ENCODE measurements at regions not wholly inside any gene's neighbourhood (a gene's known extent, or its start where the extent isn't known, plus 50 kb on each side); places are given as distances from the start of the nearest gene placed in this dataset.

DNA sequence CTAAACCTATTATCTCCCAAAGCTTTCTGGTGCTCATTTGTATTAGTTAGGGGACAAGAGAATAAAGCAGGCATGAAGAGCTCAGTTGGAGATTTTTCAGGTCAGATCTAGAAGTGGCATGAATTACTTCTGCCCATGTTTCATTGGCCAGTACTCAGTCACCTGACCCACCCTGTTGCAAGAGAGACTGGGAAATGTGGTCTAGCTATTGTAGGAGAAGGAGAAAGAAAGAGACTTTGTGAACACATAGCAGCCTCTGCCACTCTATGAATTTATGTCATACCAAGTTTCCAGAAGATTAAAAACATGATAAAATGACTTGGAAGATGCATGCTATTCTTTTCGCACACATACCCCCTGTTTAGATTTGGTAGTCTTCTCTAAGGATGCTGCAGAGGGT is 302.3 kb upstream of the RUNX1 start:
- POLR2A ChIA-PET = no interaction called here
- Histone ChIP-seq H3K27ac (ENCODE audit: low read depth in 2 of 2, low read length in 1 of 2) (no peak overlapping the region), H3K27me3 (ENCODE audit: insufficient read depth) (no peaks in the 10 kb centered on the region), H3K9me3 (no peaks in the 10 kb centered on the region), H3K4me2 (no peak overlapping the region), H3K79me2 (ENCODE audit: insufficient read depth) (no peaks in the 10 kb centered on the region), H3K36me3 (replicated peaks in 1 of 2; ENCODE audit: control insufficient read depth in 1 of 2, insufficient read depth in 2 of 2, low read length in 1 of 2) (no peaks in the 10 kb centered on the region), H3K4me1 (ENCODE audit: control insufficient read depth in 1 of 2, insufficient read depth in 2 of 2, low read depth in 1 of 2, low read length in 1 of 2) (no peaks in the 10 kb centered on the region), H3K4me3 (ENCODE audit: low read depth in 2 of 2, low read length in 1 of 2) (no peak overlapping the region), H3K9ac (no peak overlapping the region), H3F3A (replicated peaks; ENCODE audit: insufficient read depth) (peaks cover 8% of the 10 kb centered on the region), H4K20me1 (ENCODE audit: insufficient read depth) (no peaks in the 10 kb centered on the region), H3K9me2 (no peaks in the 10 kb centered on the region), H2AFZ (ENCODE audit: low read depth) (no peak overlapping the region)
- 84% methylated on average over 1 of the region's 1 CpG for WGBS (ENCODE audit: low lambda C conversion rate)
- TF ChIP-seq JUND (IDR thresholded peaks at IDR 0.05) (no peak), EP300 (IDR thresholded peaks at IDR 0.05; ENCODE audit: borderline replicate concordance in 1 of 2, low read depth in 1 of 2, low read length in 1 of 2) (no peak), MEF2A (IDR thresholded peaks at IDR 0.05; ENCODE audit: borderline replicate concordance, low read depth) (no peak), RXRA (IDR thresholded peaks at IDR 0.05; ENCODE audit: borderline replicate concordance, low read depth) (no peak)
- CTCF ChIA-PET = no interaction called here
- no peak for DNase-seq

GRCh38 chr21:35350965-35351364 is 301.9 kb upstream of the RUNX1 start:
- H3K9me3 ChIP-seq = no peaks in the 10 kb centered on the region
- DNase-seq = no peak
- no peak overlapping the region for H3K9ac ChIP-seq
- no peaks in the 10 kb centered on the region for H3K36me3 ChIP-seq (replicated peaks in 1 of 2; ENCODE audit: control insufficient read depth in 1 of 2, insufficient read depth in 2 of 2, low read length in 1 of 2)
- H2AFZ ChIP-seq (ENCODE audit: low read depth) = no peak overlapping the region
- H3K4me1 ChIP-seq (ENCODE audit: control insufficient read depth in 1 of 2, insufficient read depth in 2 of 2, low read depth in 1 of 2, low read length in 1 of 2) = no peaks in the 10 kb centered on the region
- TF ChIP-seq RFX5 (IDR thresholded peaks at IDR 0.05; ENCODE audit: low read length) (no peak), RAD21 (IDR thresholded peaks at IDR 0.05; ENCODE audit: low read length) (no peak), GABPA (IDR thresholded peaks at IDR 0.05; ENCODE audit: low read depth) (no peak)
- TF ChIP-seq, protein P1, sequence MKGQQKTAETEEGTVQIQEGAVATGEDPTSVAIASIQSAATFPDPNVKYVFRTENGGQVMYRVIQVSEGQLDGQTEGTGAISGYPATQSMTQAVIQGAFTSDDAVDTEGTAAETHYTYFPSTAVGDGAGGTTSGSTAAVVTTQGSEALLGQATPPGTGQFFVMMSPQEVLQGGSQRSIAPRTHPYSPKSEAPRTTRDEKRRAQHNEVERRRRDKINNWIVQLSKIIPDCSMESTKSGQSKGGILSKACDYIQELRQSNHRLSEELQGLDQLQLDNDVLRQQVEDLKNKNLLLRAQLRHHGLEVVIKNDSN (IDR thresholded peaks at IDR 0.05; ENCODE audit: borderline replicate concordance, low read depth) = no peak
- TF ChIP-seq, protein P2, sequence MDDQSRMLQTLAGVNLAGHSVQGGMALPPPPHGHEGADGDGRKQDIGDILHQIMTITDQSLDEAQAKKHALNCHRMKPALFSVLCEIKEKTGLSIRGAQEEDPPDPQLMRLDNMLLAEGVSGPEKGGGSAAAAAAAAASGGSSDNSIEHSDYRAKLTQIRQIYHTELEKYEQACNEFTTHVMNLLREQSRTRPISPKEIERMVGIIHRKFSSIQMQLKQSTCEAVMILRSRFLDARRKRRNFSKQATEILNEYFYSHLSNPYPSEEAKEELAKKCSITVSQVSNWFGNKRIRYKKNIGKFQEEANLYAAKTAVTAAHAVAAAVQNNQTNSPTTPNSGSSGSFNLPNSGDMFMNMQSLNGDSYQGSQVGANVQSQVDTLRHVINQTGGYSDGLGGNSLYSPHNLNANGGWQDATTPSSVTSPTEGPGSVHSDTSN (IDR thresholded peaks at IDR 0.05) = no peak
- POLR2A ChIA-PET = no interaction called here
- peaks cover 8% of the 10 kb centered on the region for H3F3A ChIP-seq (replicated peaks; ENCODE audit: insufficient read depth)
- no peak overlapping the region for H3K4me3 ChIP-seq (ENCODE audit: low read depth in 2 of 2, low read length in 1 of 2)
- H3K27me3 ChIP-seq (ENCODE audit: insufficient read depth) = no peaks in the 10 kb centered on the region
- H3K27ac ChIP-seq (ENCODE audit: low read depth in 2 of 2, low read length in 1 of 2) = no peak overlapping the region
- H3K9me2 ChIP-seq = no peaks in the 10 kb centered on the region
- H3K79me2 ChIP-seq (ENCODE audit: insufficient read depth) = no peaks in the 10 kb centered on the region
- WGBS (ENCODE audit: low lambda C conversion rate) = 51% methylated on average over 2 of the region's 2 CpGs
- CTCF ChIA-PET = no interaction called here
- H4K20me1 ChIP-seq (ENCODE audit: insufficient read depth) = no peaks in the 10 kb centered on the region
- H3K4me2 ChIP-seq = no peak overlapping the region

- H3K79me2 ChIP-seq (ENCODE audit: insufficient read depth) = no peaks in the 10 kb centered on the region
- no peak overlapping the region for H2AFZ ChIP-seq (ENCODE audit: low read depth)
- no peak for TF ChIP-seq TEAD4 (IDR thresholded peaks at IDR 0.05; ENCODE audit: borderline replicate concordance, insufficient read depth)
- no peak for TF ChIP-seq EP300 (IDR thresholded peaks at IDR 0.05; ENCODE audit: borderline replicate concordance in 1 of 2, low read depth in 1 of 2, low read length in 1 of 2)
- TF ChIP-seq IRF3 (IDR thresholded peaks at IDR 0.05; ENCODE audit: low read depth, low read length) = no peak
- TF ChIP-seq JUND (IDR thresholded peaks at IDR 0.05) = no peak
- no peak for TF ChIP-seq ELF1 (IDR thresholded peaks at IDR 0.05)
- TF ChIP-seq EZH2phosphoT487 (IDR thresholded peaks at IDR 0.05; ENCODE audit: borderline replicate concordance, low read depth) = no peak
- no peak for TF ChIP-seq MEF2A (IDR thresholded peaks at IDR 0.05; ENCODE audit: borderline replicate concordance, low read depth)
- TF ChIP-seq RXRA (IDR thresholded peaks at IDR 0.05; ENCODE audit: borderline replicate concordance, low read depth) = no peak
- no peak for TF ChIP-seq GABPA (IDR thresholded peaks at IDR 0.05; ENCODE audit: low read depth)
- H3K36me3 ChIP-seq (replicated peaks in 1 of 2; ENCODE audit: control insufficient read depth in 1 of 2, insufficient read depth in 2 of 2, low read length in 1 of 2) = no peaks in the 10 kb centered on the region
- H3K9me2 ChIP-seq = no peaks in the 10 kb centered on the region
- WGBS (ENCODE audit: low lambda C conversion rate) = 80% methylated on average over 9 of the region's 9 CpGs
- DNase-seq = no peak
- H3K27me3 ChIP-seq (ENCODE audit: insufficient read depth) = no peaks in the 10 kb centered on the region
- H4K20me1 ChIP-seq (ENCODE audit: insufficient read depth) = no peaks in the 10 kb centered on the region
- ChIA-PET CTCF (no interaction called here), POLR2A (no interaction called here)
- no peak overlapping the region for H3K27ac ChIP-seq (ENCODE audit: low read depth in 2 of 2, low read length in 1 of 2)
- H3F3A ChIP-seq (replicated peaks; ENCODE audit: insufficient read depth) = peaks cover 8% of the 10 kb centered on the region
- no peak overlapping the region for H3K4me2 ChIP-seq
- no peak overlapping the region for H3K9ac ChIP-seq
- no peak overlapping the region for H3K4me3 ChIP-seq (ENCODE audit: low read depth in 2 of 2, low read length in 1 of 2)
- no peaks in the 10 kb centered on the region for H3K9me3 ChIP-seq
- no peaks in the 10 kb centered on the region; a peak in 1 of 4 replicates for H3K4me1 ChIP-seq (ENCODE audit: control insufficient read depth in 1 of 2, insufficient read depth in 2 of 2, low read depth in 1 of 2, low read length in 1 of 2)
Measured at GRCh38 chr21:35349376-35350080, 300.4 kb upstream of the RUNX1 start.

All from SK-N-SH (cell line).